ENCODE measurements at regions not wholly inside any gene's neighbourhood (a gene's known extent, or its start where the extent isn't known, plus 50 kb on each side); places are given as distances from the start of the nearest gene placed in this dataset.
"Not testable (repeated sequence)": the region's sequence is repeated elsewhere in the genome, so short reads cannot be mapped to it uniquely, and the experiment has no call there.

- no peak for ATAC-seq
- H3K4me1 ChIP-seq (ENCODE audit: control insufficient read depth, insufficient read depth, low read length), result no peaks in the 10 kb centered on the region
- Mint-ChIP-seq H3K27me3 (ENCODE audit: low read depth in 2 of 2) (peaks cover 11 to 16% of the 10 kb centered on the region in 2 donors), H3K27ac (no peak overlapping the region), H3K4me1 (no peaks in the 10 kb centered on the region), H3K9me3 (no peaks in the 10 kb centered on the region), H3K36me3 (peaks cover 21% of the 10 kb centered on the region), H3K4me3 (no peak overlapping the region)
- no peak overlapping the region for H3K4me3 ChIP-seq (ENCODE audit: low read length)
- no CpG with 5 or more reads among the region's 1 CpG for WGBS (ENCODE audit: insufficient coverage)
- peaks cover 6% of the 10 kb centered on the region for H3K9me3 ChIP-seq (ENCODE audit: control insufficient read depth, insufficient read depth, low read length)
- H3K27me3 ChIP-seq (ENCODE audit: control insufficient read depth, insufficient read depth, low read length), result no peaks in the 10 kb centered on the region
- intact Hi-C loops (cut with micrococcal nuclease), result no loop called here
- H3K36me3 ChIP-seq (ENCODE audit: control insufficient read depth, insufficient read depth, low read length), result no peaks in the 10 kb centered on the region
- DNase-seq, result no peak
- TF ChIP-seq CTCF (IDR thresholded peaks at IDR 0.05), result no peak
- no peak overlapping the region for H3K27ac ChIP-seq (ENCODE audit: low read length)
Observed at GRCh38 chr1:207256869-207257268, 64.6 kb upstream of the CD55 start.

GRCh38 chr1:207259391-207259790, 62.1 kb upstream of the CD55 start:
- intact Hi-C loops (cut with micrococcal nuclease), result no loop called here
- no peak for TF ChIP-seq CTCF (IDR thresholded peaks at IDR 0.05)
- H3K27me3 Mint-ChIP-seq (ENCODE audit: low read depth in 2 of 2), result peaks cover 0 to 7% of the 10 kb centered on the region in 2 donors
- Histone ChIP-seq H3K27me3 (ENCODE audit: control insufficient read depth, insufficient read depth, low read length) (no peaks in the 10 kb centered on the region), H3K27ac (ENCODE audit: low read length) (no peak overlapping the region), H3K36me3 (ENCODE audit: control insufficient read depth, insufficient read depth, low read length) (no peaks in the 10 kb centered on the region), H3K4me1 (ENCODE audit: control insufficient read depth, insufficient read depth, low read length) (no peaks in the 10 kb centered on the region), H3K9me3 (ENCODE audit: control insufficient read depth, insufficient read depth, low read length) (peaks cover 6% of the 10 kb centered on the region), H3K4me3 (ENCODE audit: low read length) (no peak overlapping the region)
- DNase-seq, result peak in 1 of 2 donors; percentile 9
- no peaks in the 10 kb centered on the region for H3K9me3 Mint-ChIP-seq
- no peak overlapping the region for H3K27ac Mint-ChIP-seq
- no peak overlapping the region for H3K4me3 Mint-ChIP-seq
- ATAC-seq, result no peak
- peaks cover 9% of the 10 kb centered on the region for H3K36me3 Mint-ChIP-seq
- H3K4me1 Mint-ChIP-seq, result no peaks in the 10 kb centered on the region

- no peak overlapping the region for H3K4me3 ChIP-seq (ENCODE audit: low read length)
- TF ChIP-seq CTCF (IDR thresholded peaks at IDR 0.05), result no peak
- H3K27ac ChIP-seq (ENCODE audit: low read length), result no peak overlapping the region
- no peak for ATAC-seq
- no peaks in the 10 kb centered on the region for H3K9me3 Mint-ChIP-seq
- no peaks in the 10 kb centered on the region for H3K27me3 ChIP-seq (ENCODE audit: control insufficient read depth, insufficient read depth, low read length)
- no peaks in the 10 kb centered on the region for H3K4me1 Mint-ChIP-seq
- H3K9me3 ChIP-seq (ENCODE audit: control insufficient read depth, insufficient read depth, low read length), result no peaks in the 10 kb centered on the region
- H3K27ac Mint-ChIP-seq, result no peak overlapping the region
- H3K27me3 Mint-ChIP-seq (ENCODE audit: low read depth in 2 of 2), result peaks cover 0 to 3% of the 10 kb centered on the region in 2 donors
- DNase-seq, result no peak
- H3K4me1 ChIP-seq (ENCODE audit: control insufficient read depth, insufficient read depth, low read length), result no peaks in the 10 kb centered on the region
- no peak overlapping the region for H3K4me3 Mint-ChIP-seq
- intact Hi-C loops (cut with micrococcal nuclease), result no loop called here
- no peaks in the 10 kb centered on the region for H3K36me3 ChIP-seq (ENCODE audit: control insufficient read depth, insufficient read depth, low read length)
- peaks cover 9% of the 10 kb centered on the region for H3K36me3 Mint-ChIP-seq
Observed at GRCh38 chr1:207261971-207262370, 59.5 kb upstream of the CD55 start.

- ATAC-seq; H3K4me1 Mint-ChIP-seq; H3K27me3 Mint-ChIP-seq (ENCODE audit: low read depth in 2 of 2); H3K4me1 ChIP-seq (ENCODE audit: control insufficient read depth, insufficient read depth, low read length); H3K9me3 Mint-ChIP-seq; H3K9me3 ChIP-seq (ENCODE audit: control insufficient read depth, insufficient read depth, low read length); intact Hi-C loops (cut with micrococcal nuclease); H3K27ac Mint-ChIP-seq; H3K4me3 Mint-ChIP-seq; H3K36me3 ChIP-seq (ENCODE audit: control insufficient read depth, insufficient read depth, low read length); H3K27ac ChIP-seq (ENCODE audit: low read length); DNase-seq; H3K36me3 Mint-ChIP-seq; H3K27me3 ChIP-seq (ENCODE audit: control insufficient read depth, insufficient read depth, low read length); H3K4me3 ChIP-seq (ENCODE audit: low read length): not testable (repeated sequence)
- WGBS (ENCODE audit: insufficient coverage), result 100% methylated on average over 1 of the region's 3 CpGs
Observed at GRCh38 chr1:207262891-207263290, 58.6 kb upstream of the CD55 start.
